Mesendoderm (in vitro differentiated cells): ENCODE measurements at regions not wholly inside any gene's neighbourhood (a gene's known extent, or its start where the extent isn't known, plus 50 kb on each side); places are given as distances from the start of the nearest gene placed in this dataset.

Source experiments
- DNase-seq: peaks from one replicate; pipeline ENCODE4 v3.0.0; 2013
- H2AK5ac ChIP-seq: 2 replicates; pipeline ENCODE4 v1.6.1; 2013; ENCODE audit warnings: low read length, inconsistent platforms
- H2BK120ac ChIP-seq: 2 replicates; pipeline ENCODE4 v1.6.1; 2013; ENCODE audit warnings: low read depth, mild to moderate bottlenecking, low read length, moderate library complexity, mixed read lengths
- H2BK15ac ChIP-seq: replicated peaks from 2 replicates; pipeline ENCODE4 v1.6.1; 2013; ENCODE audit warnings: low read depth, mild to moderate bottlenecking, moderate library complexity
- H2BK5ac ChIP-seq: 2 replicates; pipeline ENCODE4 v1.6.1; 2013; ENCODE audit warnings: low read length, inconsistent platforms
- H3K18ac ChIP-seq: 2 replicates; pipeline ENCODE4 v1.6.1; 2013; ENCODE audit warnings: mild to moderate bottlenecking, low read length, mixed read lengths
- H3K23ac ChIP-seq: one replicate; pipeline ENCODE4 v1.6.1; 2013; ENCODE audit warnings: low read length
- H3K27ac ChIP-seq: 2 replicates; pipeline ENCODE4 v1.5.1; 2013; ENCODE audit warnings: low read depth, mild to moderate bottlenecking, inconsistent platforms, low read length, moderate library complexity
- H3K27me3 ChIP-seq: 2 replicates; pipeline ENCODE4 v1.6.1; 2013; ENCODE audit warnings: low read length, control low read depth, mild to moderate bottlenecking, inconsistent platforms; ENCODE audit not compliant: insufficient read depth, poor library complexity
- H3K36me3 ChIP-seq: 2 replicates; pipeline ENCODE4 v1.6.1; 2013; ENCODE audit warnings: low read length, inconsistent platforms; ENCODE audit not compliant: control insufficient read depth, insufficient read depth
- H3K4ac ChIP-seq: one replicate; pipeline ENCODE4 v1.6.1; 2013; ENCODE audit warnings: low read depth, mild to moderate bottlenecking, low read length, moderate library complexity
- H3K4me1 ChIP-seq: 2 replicates; pipeline ENCODE4 v1.6.1; 2013; ENCODE audit warnings: low read depth, low read length, inconsistent platforms; ENCODE audit not compliant: control insufficient read depth
- H3K4me2 ChIP-seq: 2 replicates; pipeline ENCODE4 v1.6.1; 2013; ENCODE audit warnings: low read length
- H3K4me3 ChIP-seq: 2 replicates; pipeline ENCODE4 v1.5.1; 2013; ENCODE audit warnings: mild to moderate bottlenecking, low read length
- H3K56ac ChIP-seq: one replicate; pipeline ENCODE4 v1.6.1; 2013; ENCODE audit warnings: low read length
- H3K79me1 ChIP-seq: 2 replicates; pipeline ENCODE4 v1.6.1; 2013; ENCODE audit warnings: low read length, inconsistent platforms
- H3K79me2 ChIP-seq: 2 replicates; pipeline ENCODE4 v1.6.1; 2013; ENCODE audit warnings: mild to moderate bottlenecking, low read length; ENCODE audit not compliant: control insufficient read depth, insufficient read depth
- H3K9ac ChIP-seq: 2 replicates; pipeline ENCODE4 v1.6.1; 2013; ENCODE audit warnings: low read length, inconsistent platforms
- H4K5ac ChIP-seq: one replicate; pipeline ENCODE4 v1.6.1; 2013; ENCODE audit warnings: low read length
- H4K8ac ChIP-seq: one replicate; pipeline ENCODE4 v1.6.1; 2013; ENCODE audit warnings: low read depth, mild to moderate bottlenecking, control low read depth, low read length, moderate library complexity
- WGBS: extraction: QIAGEN DNeasy Blood & Tissue Kit; methylation state at CpG from one replicate; pipeline ENCODE4 v1.1.7; 2013; ENCODE audit warnings: low lambda C conversion rate, missing lambda C conversion rate; ENCODE audit not compliant: insufficient coverage; ENCODE audit errors: extremely low coverage; 5-methylcytosine and 5-hydroxymethylcytosine counted together

- no peak overlapping the region for H3K4ac ChIP-seq
- H3K79me1 ChIP-seq: no peaks in the 10 kb centered on the region
- H4K5ac ChIP-seq: no peak overlapping the region
- H2BK15ac ChIP-seq: no peak overlapping the region
- no peak overlapping the region for H3K9ac ChIP-seq
- no peaks in the 10 kb centered on the region for H3K79me2 ChIP-seq
- H3K4me2 ChIP-seq: no peak overlapping the region
- no peak for DNase-seq
- H3K4me1 ChIP-seq: no peaks in the 10 kb centered on the region
- H3K4me3 ChIP-seq: no peak overlapping the region
- no peak overlapping the region for H4K8ac ChIP-seq
- no peak overlapping the region for H2BK120ac ChIP-seq
- no peak overlapping the region for H2AK5ac ChIP-seq
- H3K18ac ChIP-seq: no peak overlapping the region
- H2BK5ac ChIP-seq: no peak overlapping the region
- WGBS: 100% methylated on average over 1 of the region's 4 CpGs
- H3K27ac ChIP-seq: no peak overlapping the region
- H3K23ac ChIP-seq: no peak overlapping the region
- no peaks in the 10 kb centered on the region for H3K36me3 ChIP-seq
- H3K56ac ChIP-seq: no peak overlapping the region
- no peaks in the 10 kb centered on the region for H3K27me3 ChIP-seq
Measured at GRCh38 chr5:111810112-111810511, 53.1 kb upstream of the NREP start.
